Retinal pigment epithelial cell (primary cell): ENCODE measurements at regions not wholly inside any gene's neighbourhood (a gene's known extent, or its start where the extent isn't known, plus 50 kb on each side); places are given as distances from the start of the nearest gene placed in this dataset.

Experiments used
- DNase-seq: peaks from one replicate; pipeline ENCODE4 v3.0.0-alpha.2; 2010; ENCODE audit warnings: low read depth
- H3K4me3 ChIP-seq: 2 replicates; pipeline ENCODE4 v1.5.1; 2011; ENCODE audit warnings: mild to moderate bottlenecking, low read length, control low read depth, moderate library complexity
- TF ChIP-seq, protein P1 (sequence below): conservative IDR thresholded peaks from 2 replicates; pipeline ENCODE4 v1.5.1; 2011; ENCODE audit warnings: low read depth, low read length, control low read depth, inconsistent platforms

- TF ChIP-seq, protein P1, sequence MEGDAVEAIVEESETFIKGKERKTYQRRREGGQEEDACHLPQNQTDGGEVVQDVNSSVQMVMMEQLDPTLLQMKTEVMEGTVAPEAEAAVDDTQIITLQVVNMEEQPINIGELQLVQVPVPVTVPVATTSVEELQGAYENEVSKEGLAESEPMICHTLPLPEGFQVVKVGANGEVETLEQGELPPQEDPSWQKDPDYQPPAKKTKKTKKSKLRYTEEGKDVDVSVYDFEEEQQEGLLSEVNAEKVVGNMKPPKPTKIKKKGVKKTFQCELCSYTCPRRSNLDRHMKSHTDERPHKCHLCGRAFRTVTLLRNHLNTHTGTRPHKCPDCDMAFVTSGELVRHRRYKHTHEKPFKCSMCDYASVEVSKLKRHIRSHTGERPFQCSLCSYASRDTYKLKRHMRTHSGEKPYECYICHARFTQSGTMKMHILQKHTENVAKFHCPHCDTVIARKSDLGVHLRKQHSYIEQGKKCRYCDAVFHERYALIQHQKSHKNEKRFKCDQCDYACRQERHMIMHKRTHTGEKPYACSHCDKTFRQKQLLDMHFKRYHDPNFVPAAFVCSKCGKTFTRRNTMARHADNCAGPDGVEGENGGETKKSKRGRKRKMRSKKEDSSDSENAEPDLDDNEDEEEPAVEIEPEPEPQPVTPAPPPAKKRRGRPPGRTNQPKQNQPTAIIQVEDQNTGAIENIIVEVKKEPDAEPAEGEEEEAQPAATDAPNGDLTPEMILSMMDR: no peak
- DNase-seq: no peak
- H3K4me3 ChIP-seq: no peak overlapping the region
Observed at GRCh38 chr3:188104050-188104449, 49.9 kb upstream of the LPP start.
